GM19372 (cell line): ENCODE measurements at regions not wholly inside any gene's neighbourhood (a gene's known extent, or its start where the extent isn't known, plus 50 kb on each side); places are given as distances from the start of the nearest gene placed in this dataset.

Experiments
- ATAC-seq: cut with Tn5 transposase; IDR thresholded peaks from one replicate; pipeline ENCODE4 v1.9.1; 2021; ENCODE audit warnings: mild to moderate bottlenecking, low read depth, moderate library complexity; ENCODE audit not compliant: unreplicated experiment

DNA sequence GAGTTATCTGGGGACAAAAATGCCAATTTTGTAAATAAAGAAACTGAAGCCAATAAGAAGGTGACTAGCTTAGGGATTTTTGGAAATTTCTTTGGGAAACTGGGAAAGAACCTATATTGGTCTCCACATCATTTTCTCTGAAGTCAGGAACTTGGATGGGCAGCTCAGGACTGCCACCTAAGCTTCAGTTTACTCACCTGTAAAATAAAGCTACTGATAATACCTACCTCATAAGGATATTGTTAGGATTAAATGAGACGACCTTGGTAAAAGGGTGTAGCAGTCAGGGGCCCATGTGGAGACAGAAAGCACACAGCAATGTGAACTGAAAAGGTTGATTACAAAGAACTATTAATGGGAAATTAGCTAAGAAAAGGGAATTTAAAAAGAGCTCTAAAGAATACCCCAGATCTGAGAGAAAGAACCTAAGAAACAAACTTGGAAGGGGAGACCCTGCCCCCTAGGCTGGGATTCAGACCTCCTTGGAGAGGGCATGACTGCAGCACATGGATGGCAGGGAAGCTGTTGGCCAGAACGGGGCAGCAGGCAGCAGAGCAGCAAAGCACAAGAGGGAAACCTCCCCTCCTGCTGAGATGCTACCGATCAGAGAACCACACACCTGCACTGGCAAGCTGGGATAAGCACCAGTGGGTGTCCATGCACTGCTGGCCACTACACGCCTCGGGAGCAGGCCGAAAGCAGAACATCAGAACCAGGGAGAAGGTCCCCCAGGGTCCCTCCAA lies 83.7 kb upstream of the THBS1 start:
- ATAC-seq, result no peak

- ATAC-seq, result no peak
Observed at GRCh38 chr15:39497759-39498565, 82.9 kb upstream of the THBS1 start.

- no peak for ATAC-seq
Observed at GRCh38 chr15:39498629-39499028, 82.2 kb upstream of the THBS1 start.

DNA sequence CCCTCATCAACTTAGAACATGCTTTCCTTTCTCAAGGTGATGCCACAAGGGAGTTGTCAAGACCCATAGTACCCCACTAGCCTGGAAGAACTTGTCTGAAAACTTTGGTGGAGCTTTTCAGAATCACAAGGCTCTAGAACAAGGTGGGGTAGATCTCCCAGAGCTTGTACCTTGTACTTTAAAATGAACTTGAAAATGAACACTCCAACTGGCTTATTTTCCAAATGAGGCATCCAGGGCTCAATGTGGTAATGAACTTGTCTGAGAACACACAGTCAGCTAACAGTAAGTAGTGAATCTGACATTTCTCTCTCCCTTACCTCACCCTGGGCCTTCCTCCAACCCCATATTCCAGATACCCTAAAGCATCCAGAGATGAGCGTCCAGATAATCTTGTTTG lies 81.8 kb upstream of the THBS1 start:
- no peak for ATAC-seq

GRCh38 chr15:39499681-39500080 lies 81.2 kb upstream of the THBS1 start:
- ATAC-seq, result no peak

- no peak for ATAC-seq
Observed at GRCh38 chr15:39501366-39502081, 79.4 kb upstream of the THBS1 start.

DNA sequence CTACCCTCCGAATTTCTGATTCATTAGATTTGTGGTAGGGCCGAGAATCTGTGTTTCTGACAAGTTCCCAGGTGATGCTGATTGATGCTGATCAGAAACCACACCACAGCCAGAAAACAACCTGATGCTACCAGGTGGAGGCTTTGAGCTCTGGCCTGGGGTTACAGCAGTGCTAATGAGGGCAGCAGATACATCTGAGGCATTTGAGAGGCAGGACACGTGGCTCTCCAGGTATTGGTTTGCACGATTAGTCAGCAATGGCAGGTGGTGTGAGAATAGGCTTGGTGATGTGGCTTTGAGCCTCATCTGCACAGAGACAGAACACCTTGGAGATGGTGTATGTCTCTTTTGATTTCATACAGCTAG lies 78.8 kb upstream of the THBS1 start:
- ATAC-seq, result no peak

DNA sequence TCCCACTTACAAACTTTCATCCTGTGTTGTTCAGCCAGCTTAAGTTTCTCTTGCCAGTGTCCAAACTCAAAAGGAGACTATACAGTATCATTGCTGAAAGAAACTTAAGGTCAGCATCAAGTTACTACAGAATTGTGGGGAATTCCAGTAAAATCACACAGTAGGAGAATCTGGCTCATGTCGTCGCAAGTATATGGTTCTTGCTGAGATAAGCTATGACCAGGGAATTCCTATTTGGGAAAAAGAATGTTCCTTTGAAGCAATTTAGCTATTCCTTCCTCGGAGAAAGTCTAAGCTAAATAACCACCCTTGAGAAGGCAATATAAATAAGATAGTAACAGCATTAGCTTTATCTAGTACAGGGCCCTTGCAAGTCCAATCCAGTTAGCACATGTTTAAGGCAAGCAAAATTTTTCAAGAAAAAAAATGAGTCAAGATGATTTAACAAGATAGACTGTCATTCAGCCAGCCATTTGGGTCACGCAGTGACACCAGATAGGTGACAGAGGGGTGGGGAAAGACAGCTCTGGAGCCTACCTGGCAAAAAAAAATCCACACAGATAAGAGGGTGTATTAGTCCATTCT lies 78.2 kb upstream of the THBS1 start:
- ATAC-seq, result no peak

GRCh38 chr15:39503526-39503925 lies 77.4 kb upstream of the THBS1 start:
- no peak for ATAC-seq

DNA sequence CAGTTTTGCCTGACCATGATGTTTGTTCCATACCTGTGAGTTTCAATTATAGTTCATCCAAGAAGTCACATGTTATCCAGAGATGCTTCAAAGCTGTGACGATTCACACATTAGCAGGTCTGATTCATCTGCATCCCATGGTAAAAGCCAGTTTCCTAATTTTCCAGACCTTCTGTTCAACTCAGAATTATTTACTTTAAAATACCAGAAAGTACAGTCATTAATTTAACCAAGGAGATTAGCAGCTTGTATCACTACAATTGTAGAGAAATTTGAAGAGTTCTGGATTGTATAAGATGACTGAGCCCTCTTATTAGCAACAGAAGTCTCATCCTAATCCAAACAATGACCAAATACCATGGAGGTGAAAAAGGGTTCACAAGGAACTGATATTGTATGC lies 76.1 kb upstream of the THBS1 start:
- ATAC-seq, result no peak

DNA sequence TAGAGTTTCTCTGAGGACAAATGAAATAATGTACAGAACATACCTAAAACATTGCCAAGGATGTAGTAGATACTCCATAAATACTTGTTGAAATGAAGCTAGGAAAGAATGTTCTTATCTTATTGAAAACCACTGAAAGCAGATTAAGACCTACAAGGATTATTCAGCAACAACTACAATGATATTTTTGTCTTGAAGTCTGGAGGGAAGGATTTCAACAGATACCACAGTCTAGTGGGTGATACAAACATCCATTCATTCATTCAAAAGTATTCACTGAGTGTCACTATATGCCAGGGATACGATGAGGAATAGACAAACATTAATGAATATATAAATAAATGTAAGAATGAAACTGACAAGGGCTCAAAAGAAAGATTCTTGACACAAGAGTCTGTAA lies 74.7 kb upstream of the THBS1 start:
- ATAC-seq, result no peak

- ATAC-seq, result no peak
Observed at GRCh38 chr15:39508536-39508935, 72.3 kb upstream of the THBS1 start.

DNA sequence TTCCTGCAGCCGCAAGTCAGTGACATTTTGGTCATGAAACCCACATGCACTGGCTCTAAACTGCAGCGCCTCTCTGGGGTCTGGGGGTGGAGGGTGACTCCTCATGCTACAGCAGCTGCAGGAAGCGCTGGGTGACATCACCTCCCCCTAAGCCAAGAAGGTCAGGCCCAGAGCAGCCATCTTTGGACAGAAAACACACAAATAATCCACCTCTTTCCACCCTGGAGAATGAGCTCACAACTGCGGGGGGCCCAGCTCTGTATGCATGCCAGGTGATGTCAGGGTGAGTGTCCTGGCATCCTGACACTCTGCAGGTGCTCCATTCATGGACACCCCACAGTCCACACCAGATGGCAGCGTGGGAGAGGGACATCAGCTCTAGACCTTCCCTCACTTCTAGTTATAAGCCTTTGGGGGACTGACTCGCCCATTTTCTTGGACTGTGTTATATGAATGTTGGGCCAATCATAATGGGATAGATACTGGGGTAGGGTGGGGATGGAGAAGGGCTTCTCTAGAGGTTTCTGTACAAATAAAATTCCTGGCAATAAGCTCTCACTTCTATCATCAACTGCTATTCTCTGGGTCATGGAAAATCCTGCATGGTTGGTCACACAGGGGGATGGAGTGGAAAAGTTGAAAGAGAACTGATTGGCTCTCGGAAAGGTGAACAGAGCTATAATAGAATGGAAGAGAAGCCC lies 70.7 kb upstream of the THBS1 start:
- ATAC-seq, result no peak

GRCh38 chr15:39511000-39511915 lies 69.6 kb upstream of the THBS1 start:
- no peak for ATAC-seq

DNA sequence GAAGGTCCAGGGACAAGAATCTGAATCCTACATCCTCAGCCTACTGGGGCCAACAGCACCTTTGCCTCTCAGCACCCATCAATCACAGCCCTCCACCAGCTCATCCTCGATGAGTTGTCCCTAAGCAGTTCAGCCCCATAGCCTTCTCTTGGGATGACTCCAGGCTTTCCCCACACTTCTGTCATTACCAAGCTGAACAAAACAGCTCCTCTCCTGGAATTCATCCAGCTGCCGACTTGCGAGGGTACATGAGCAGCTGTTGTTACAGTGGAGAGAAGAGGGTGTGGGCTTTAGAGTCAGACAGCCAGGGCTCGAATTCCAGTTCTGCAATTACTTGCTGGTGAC lies 69.0 kb upstream of the THBS1 start:
- no peak for ATAC-seq

- no peak for ATAC-seq
Observed at GRCh38 chr15:39512643-39513042, 68.2 kb upstream of the THBS1 start.

DNA sequence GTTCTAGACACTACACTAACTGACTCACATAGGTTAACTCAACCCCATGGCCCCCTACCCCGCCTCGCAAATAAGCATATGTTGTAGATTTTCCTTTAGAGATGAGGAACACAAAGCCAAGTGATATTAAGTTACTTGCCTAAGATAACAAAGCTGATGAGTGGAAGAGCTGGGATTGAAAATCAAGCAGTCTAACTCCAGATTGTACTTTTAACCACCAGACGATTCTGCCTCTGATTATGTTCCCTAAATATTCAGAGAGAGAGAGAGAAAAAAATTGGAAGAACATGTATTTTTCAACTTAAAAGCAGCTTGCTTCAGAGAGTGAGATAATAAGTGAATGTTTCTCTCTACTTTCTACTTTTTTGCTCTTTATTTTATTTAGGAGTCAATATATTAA lies 66.9 kb upstream of the THBS1 start:
- no peak for ATAC-seq

- no peak for ATAC-seq
Observed at GRCh38 chr15:39514933-39515332, 65.9 kb upstream of the THBS1 start.

DNA sequence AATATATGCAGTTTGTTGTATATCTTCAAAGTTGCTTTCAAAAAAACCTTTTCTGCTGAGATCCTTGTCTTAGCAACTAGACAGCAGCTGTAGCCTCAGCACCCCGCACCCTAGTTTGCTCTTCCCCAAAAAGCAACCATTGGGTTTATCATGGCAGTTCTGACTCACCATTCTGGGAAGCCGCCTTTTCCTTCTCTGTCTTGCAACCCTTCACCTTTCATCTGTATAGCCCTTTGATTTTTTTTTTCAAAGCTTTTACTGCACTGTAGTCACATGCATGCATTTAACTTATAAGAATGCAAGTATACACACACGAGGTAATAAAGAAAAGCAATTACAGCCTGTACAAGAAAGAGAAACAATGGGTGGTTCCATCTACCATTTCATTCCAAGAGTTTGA lies 65.1 kb upstream of the THBS1 start:
- no peak for ATAC-seq
